Aorta (tissue), 5 donors: ENCODE measurements at regions not wholly inside any gene's neighbourhood (a gene's known extent, or its start where the extent isn't known, plus 50 kb on each side); places are given as distances from the start of the nearest gene placed in this dataset.
A peak's percentile ranks its signal among the peaks of the same experiment; 100 is the strongest.

ENCODE experiments used
- ATAC-seq: fragments of 200-7000 bp; cut with Tn5 transposase; one replicate; pipeline ENCODE4 v1.9.1; 2022; ENCODE audit warnings: moderate library complexity; ENCODE audit not compliant: low FRiP score
- DNase-seq, 2 donors: peaks; one replicate each; pipeline ENCODE4 v3.0.0-alpha.2; 2020
- H3K27ac ChIP-seq, 2 donors: one replicate each; pipeline ENCODE4 v1.5.1; 2013; ENCODE audit warnings: low read length in 2 of 2, mild to moderate bottlenecking in 2 of 2, moderate library complexity in 2 of 2, control low read depth in 1 of 2, inconsistent platforms in 1 of 2, low read depth in 1 of 2
- H3K27me3 ChIP-seq, 2 donors: one replicate each; pipeline ENCODE4 v1.6.1; 2013; ENCODE audit warnings: control low read depth in 1 of 2, low read length in 1 of 2, mild to moderate bottlenecking in 1 of 2, moderate library complexity in 1 of 2; ENCODE audit not compliant: insufficient read depth in 2 of 2, control insufficient read depth in 1 of 2
- H3K36me3 ChIP-seq, 2 donors: one replicate each; pipeline ENCODE4 v1.6.1; 2013; ENCODE audit warnings: control low read depth in 1 of 2, low read length in 1 of 2, mild to moderate bottlenecking in 1 of 2; ENCODE audit not compliant: insufficient read depth in 2 of 2, control insufficient read depth in 1 of 2
- H3K4me1 ChIP-seq, 2 donors: one replicate each; pipeline ENCODE4 v1.6.1; 2013; ENCODE audit warnings: low read length in 2 of 2, control low read depth in 1 of 2, mild to moderate bottlenecking in 1 of 2, moderate library complexity in 1 of 2; ENCODE audit not compliant: insufficient read depth in 2 of 2, control insufficient read depth in 1 of 2
- H3K4me3 ChIP-seq, 2 donors: one replicate each; pipeline ENCODE4 v1.5.1; 2013; ENCODE audit warnings: low read length in 2 of 2, control low read depth in 1 of 2, mild to moderate bottlenecking in 1 of 2
- H3K9me3 ChIP-seq: one replicate; pipeline ENCODE4 v1.6.1; 2013; ENCODE audit warnings: mild to moderate bottlenecking, low read length; ENCODE audit not compliant: control insufficient read depth
- WGBS, 2 donors: extraction: QIAGEN DNeasy Blood & Tissue Kit; methylation state at CpG; one replicate each; pipeline ENCODE4 v1.1.7; 2013; 5-methylcytosine and 5-hydroxymethylcytosine counted together
- intact Hi-C, 2 donors: fragments of 100-400 bp; cut with DNase I; formaldehyde crosslinking; loops; one replicate each; pipeline versions ENCODE4 v1.14.2 to v1.15.0; 2022
- donor health status: healthy with polysubstance abuse.
- donor health status: Bipolar disorder and iron deficiency.
- donor health status: DM: no; HTN: no; CAD: no.
- donor health status: DM: no; HTN: no; CAD: no.
- donor health status: DM: yes; HTN: yes; CAD: no.

- no peak for DNase-seq
- H3K27ac ChIP-seq = no peak overlapping the region
- 60 to 68% methylated on average over 1 of the region's 1 CpG for WGBS, 2 donors
- intact Hi-C loops = loop anchor here in 1 of 2 donors (5.0 kb wide), 1 partner anchor 93 kb away; no protein-coding TSS in a partner anchor
- H3K36me3 ChIP-seq = no peaks in the 10 kb centered on the region
- no peaks in the 10 kb centered on the region for H3K4me1 ChIP-seq
- H3K27me3 ChIP-seq = no peaks in the 10 kb centered on the region
- no peaks in the 10 kb centered on the region for H3K9me3 ChIP-seq
- H3K4me3 ChIP-seq = no peak overlapping the region
- no peak for ATAC-seq
Measured at GRCh38 chr18:67109535-67109934, 407.0 kb downstream of the DSEL start.

DNA sequence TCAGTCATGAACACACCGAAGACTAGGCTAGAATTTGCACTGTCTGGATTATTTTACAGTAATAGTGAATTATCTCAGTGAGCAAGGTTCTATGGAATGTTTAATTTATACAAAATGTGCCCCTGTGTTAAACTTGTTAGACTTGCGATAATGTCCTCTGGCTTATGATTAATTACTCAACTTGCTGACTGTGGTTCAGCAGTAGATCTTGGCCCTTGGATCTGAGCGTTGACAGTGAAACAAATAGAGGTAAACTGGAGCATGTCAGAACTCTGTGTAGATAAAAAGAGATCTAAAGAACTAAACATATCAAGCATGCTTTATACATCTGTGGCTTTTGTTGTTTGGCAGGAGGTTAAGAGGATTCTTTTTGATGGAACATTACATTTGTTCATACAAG lies 407.6 kb downstream of the DSEL start:
- 21 to 44% methylated on average over 3 of the region's 3 CpGs for WGBS, 2 donors
- intact Hi-C loops = loop anchor here in 1 of 2 donors (5.0 kb wide), 1 partner anchor 93 kb away; no protein-coding TSS in a partner anchor
- no peak for DNase-seq
- H3K27ac ChIP-seq = no peak overlapping the region
- no peaks in the 10 kb centered on the region for H3K36me3 ChIP-seq
- no peaks in the 10 kb centered on the region for H3K9me3 ChIP-seq
- H3K4me3 ChIP-seq = no peak overlapping the region
- ATAC-seq = no peak
- H3K27me3 ChIP-seq = no peaks in the 10 kb centered on the region
- H3K4me1 ChIP-seq = no peaks in the 10 kb centered on the region

- Histone ChIP-seq H3K36me3 (no peaks in the 10 kb centered on the region), H3K4me3 (no peak overlapping the region), H3K4me1 (no peaks in the 10 kb centered on the region), H3K27ac (no peak overlapping the region), H3K27me3 (no peaks in the 10 kb centered on the region), H3K9me3 (no peaks in the 10 kb centered on the region)
- ATAC-seq (no peak), DNase-seq (peak; percentile 46 to 74)
- intact Hi-C loops = loop anchor here (5.0 kb wide), 1 partner anchor 98 kb away; no protein-coding TSS in a partner anchor
- 36 to 41% methylated on average over 7 of the region's 7 CpGs for WGBS, 2 donors
Measured at GRCh38 chr18:67104700-67105284, 411.7 kb downstream of the DSEL start.

DNA sequence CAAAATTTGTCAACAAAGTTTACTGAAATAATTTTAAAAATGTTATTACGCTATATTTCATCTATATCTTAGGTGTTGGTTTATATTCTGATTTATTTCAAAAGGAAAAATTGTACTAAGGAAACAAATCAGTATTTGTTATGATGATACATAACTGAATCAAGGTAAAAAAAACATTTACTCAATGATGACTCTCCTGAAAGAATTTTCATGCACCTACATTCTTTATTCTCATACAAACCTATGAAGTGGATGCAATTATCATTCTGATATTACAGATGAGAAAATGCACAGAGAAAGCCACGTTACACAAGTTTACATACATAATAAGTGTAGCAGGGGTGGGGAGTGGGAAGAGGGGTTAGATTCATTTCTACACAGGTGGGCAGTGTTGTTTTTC lies 422.4 kb downstream of the DSEL start:
- H3K4me1 ChIP-seq = no peaks in the 10 kb centered on the region
- no peak overlapping the region for H3K4me3 ChIP-seq
- DNase-seq (no peak), ATAC-seq (no peak)
- WGBS, 2 donors = 75 to 80% methylated on average over 2 of the region's 2 CpGs
- no peak overlapping the region for H3K27ac ChIP-seq
- H3K36me3 ChIP-seq = no peaks in the 10 kb centered on the region
- H3K27me3 ChIP-seq = no peaks in the 10 kb centered on the region
- intact Hi-C loops = no loop called here
- no peaks in the 10 kb centered on the region for H3K9me3 ChIP-seq

- DNase-seq (no peak), ATAC-seq (no peak)
- 42 to 59% methylated on average over 1 of the region's 1 CpG for WGBS, 2 donors
- Histone ChIP-seq H3K4me1 (no peaks in the 10 kb centered on the region), H3K27ac (no peak overlapping the region), H3K36me3 (no peaks in the 10 kb centered on the region), H3K9me3 (no peaks in the 10 kb centered on the region), H3K27me3 (no peaks in the 10 kb centered on the region), H3K4me3 (no peak overlapping the region)
- intact Hi-C loops = no loop called here
Measured at GRCh38 chr18:67092141-67092540, 424.4 kb downstream of the DSEL start.

- Histone ChIP-seq H3K27me3 (no peaks in the 10 kb centered on the region), H3K4me3 (no peak overlapping the region), H3K36me3 (no peaks in the 10 kb centered on the region), H3K27ac (no peak overlapping the region), H3K4me1 (no peaks in the 10 kb centered on the region), H3K9me3 (peaks cover 1% of the 10 kb centered on the region)
- DNase-seq (no peak), ATAC-seq (no peak)
- intact Hi-C loops = no loop called here
- WGBS, 2 donors = 67 to 76% methylated on average over 3 of the region's 3 CpGs
Measured at GRCh38 chr18:67081482-67082211, 434.9 kb downstream of the DSEL start.

DNA sequence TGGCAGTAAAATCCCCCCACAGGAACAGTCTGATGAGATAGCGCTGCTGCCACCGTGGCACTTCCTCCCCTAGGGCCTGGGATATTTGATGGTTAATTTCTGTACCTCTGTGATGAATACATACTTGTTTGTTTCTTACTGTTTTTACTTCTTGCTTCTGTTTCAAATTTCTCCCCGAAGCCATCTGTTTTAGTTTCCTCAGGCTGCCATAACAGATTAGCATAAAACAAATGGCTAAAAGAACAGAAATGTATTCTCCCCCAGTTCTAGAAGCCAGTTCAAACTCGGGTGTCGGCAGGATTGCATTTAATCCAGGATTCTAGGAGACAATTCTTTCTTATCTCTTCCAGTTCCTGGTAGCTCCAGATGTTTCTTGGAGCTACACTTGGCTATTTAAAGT lies 435.9 kb downstream of the DSEL start:
- intact Hi-C loops = no loop called here
- H3K27me3 ChIP-seq = no peaks in the 10 kb centered on the region
- no peak overlapping the region for H3K4me3 ChIP-seq
- DNase-seq (no peak), ATAC-seq (no peak)
- no peaks in the 10 kb centered on the region for H3K36me3 ChIP-seq
- H3K4me1 ChIP-seq = no peaks in the 10 kb centered on the region
- 70 to 77% methylated on average over 5 of the region's 5 CpGs for WGBS, 2 donors
- H3K9me3 ChIP-seq = peaks cover 1% of the 10 kb centered on the region
- H3K27ac ChIP-seq = no peak overlapping the region

DNA sequence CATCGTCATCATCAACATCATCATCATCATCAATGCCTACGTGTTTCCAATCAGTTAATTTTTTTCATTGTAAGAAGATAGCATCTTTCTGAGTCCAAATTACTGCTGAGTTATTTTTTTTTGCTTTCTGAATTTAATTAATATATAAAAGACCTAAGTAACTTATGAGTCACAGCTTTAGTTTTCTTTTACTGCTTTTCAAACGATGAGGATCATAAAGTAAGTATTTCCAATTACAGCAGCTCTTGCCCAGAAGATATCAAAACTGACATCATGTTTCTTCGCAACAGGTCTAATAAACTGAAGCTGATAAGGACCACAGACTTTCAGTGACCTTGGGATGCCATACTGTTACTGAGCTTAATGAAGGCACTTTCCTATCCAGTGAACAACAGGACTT lies 442.2 kb downstream of the DSEL start:
- DNase-seq (no peak), ATAC-seq (no peak)
- Histone ChIP-seq H3K9me3 (no peaks in the 10 kb centered on the region), H3K27ac (no peak overlapping the region), H3K27me3 (no peaks in the 10 kb centered on the region), H3K4me1 (no peaks in the 10 kb centered on the region), H3K4me3 (no peak overlapping the region), H3K36me3 (no peaks in the 10 kb centered on the region)
- intact Hi-C loops = no loop called here
- WGBS, 2 donors = 55 to 58% methylated on average over 4 of the region's 4 CpGs

DNA sequence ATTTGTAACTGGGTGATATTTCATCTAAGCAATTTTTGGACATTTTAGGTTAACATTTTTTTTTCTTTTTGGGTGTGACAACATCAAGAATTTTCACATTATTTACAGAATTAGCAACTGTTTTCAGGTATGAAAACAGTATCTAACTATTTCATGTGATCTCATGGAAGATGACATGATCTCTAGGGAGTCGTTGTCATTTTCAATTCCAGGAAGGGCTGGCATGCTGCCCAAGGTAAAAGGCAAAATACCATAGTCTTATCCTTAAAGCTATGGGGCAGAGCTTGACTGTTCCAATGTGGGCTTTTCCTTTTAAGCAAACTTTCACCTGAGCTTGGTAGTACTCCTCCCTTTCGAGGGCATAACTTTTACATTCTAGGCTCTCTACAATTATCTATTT lies 443.7 kb downstream of the DSEL start:
- intact Hi-C loops = no loop called here
- Histone ChIP-seq H3K4me3 (no peak overlapping the region), H3K27me3 (no peaks in the 10 kb centered on the region), H3K4me1 (no peaks in the 10 kb centered on the region), H3K9me3 (no peaks in the 10 kb centered on the region), H3K36me3 (no peaks in the 10 kb centered on the region), H3K27ac (no peak overlapping the region)
- 61 to 75% methylated on average over 2 of the region's 2 CpGs for WGBS, 2 donors
- DNase-seq (no peak), ATAC-seq (no peak)
